ENCODE measurements at regions not wholly inside any gene's neighbourhood (a gene's known extent, or its start where the extent isn't known, plus 50 kb on each side); places are given as distances from the start of the nearest gene placed in this dataset.

GRCh38 chr2:221075203-221075602 is 496.9 kb downstream of the EPHA4 start:
- DNase-seq (ENCODE audit: low spot score): no peak
- TF ChIP-seq CTCF (IDR thresholded peaks at IDR 0.05): no peak
- ATAC-seq (ENCODE audit: low FRiP score): no peak

GRCh38 chr2:221077251-221077650 is 494.9 kb downstream of the EPHA4 start:
- DNase-seq (ENCODE audit: low spot score) (no peak), ATAC-seq (ENCODE audit: low FRiP score) (no peak)
- TF ChIP-seq CTCF (IDR thresholded peaks at IDR 0.05): no peak

GRCh38 chr2:221077799-221078198 is 494.3 kb downstream of the EPHA4 start:
- DNase-seq (ENCODE audit: low spot score) (no peak), ATAC-seq (ENCODE audit: low FRiP score) (no peak)
- TF ChIP-seq CTCF (IDR thresholded peaks at IDR 0.05): no peak

GRCh38 chr2:221085341-221085900 is 486.7 kb downstream of the EPHA4 start:
- DNase-seq (ENCODE audit: low spot score) (no peak), ATAC-seq (ENCODE audit: low FRiP score) (no peak)
- no peak for TF ChIP-seq CTCF (IDR thresholded peaks at IDR 0.05)

GRCh38 chr2:221085936-221086335 is 486.2 kb downstream of the EPHA4 start:
- DNase-seq (ENCODE audit: low spot score) (no peak), ATAC-seq (ENCODE audit: low FRiP score) (no peak)
- no peak for TF ChIP-seq CTCF (IDR thresholded peaks at IDR 0.05)

GRCh38 chr2:221087779-221088178 is 484.3 kb downstream of the EPHA4 start:
- no peak for TF ChIP-seq CTCF (IDR thresholded peaks at IDR 0.05)
- ATAC-seq (ENCODE audit: low FRiP score): no peak

GRCh38 chr2:221088506-221088905 is 483.6 kb downstream of the EPHA4 start:
- no peak for TF ChIP-seq CTCF (IDR thresholded peaks at IDR 0.05)
- ATAC-seq (ENCODE audit: low FRiP score): no peak

More at GRCh38 chr2:221087779-221088178, 484.3 kb downstream of the EPHA4 start:
- no peak for DNase-seq (ENCODE audit: low spot score)

More at GRCh38 chr2:221088506-221088905, 483.6 kb downstream of the EPHA4 start:
- no peak for DNase-seq (ENCODE audit: low spot score)

All from omental fat pad (tissue), 3 donors.